Psoas muscle (tissue), 7 donors: ENCODE measurements at regions not wholly inside any gene's neighbourhood (a gene's known extent, or its start where the extent isn't known, plus 50 kb on each side); places are given as distances from the start of the nearest gene placed in this dataset.

ENCODE experiments used
- ATAC-seq, 4 donors: fragments of 200-7000 bp; cut with Tn5 transposase; one replicate each; pipeline ENCODE4 v1.9.1; 2020; ENCODE audit warnings: moderate library complexity in 3 of 4, mild to moderate bottlenecking in 2 of 4
- DNase-seq, 2 donors: peaks; one replicate each; pipeline ENCODE4 v3.0.0-alpha.2; 2020
- H3K27ac ChIP-seq: fragments of 200-600 bp; one replicate; pipeline ENCODE4 v1.8.0; 2022
- H3K27me3 ChIP-seq, 3 donors: fragments of 200-600 bp in 1 of 3; one replicate each; pipeline versions ENCODE4 v1.6.1 to v1.8.0; 2013 to 2022; ENCODE audit warnings: low read length in 2 of 3, mild to moderate bottlenecking in 2 of 3, moderate library complexity in 1 of 3; ENCODE audit not compliant: insufficient read depth in 3 of 3
- H3K36me3 ChIP-seq, 2 donors: fragments of 200-600 bp in 1 of 2; one replicate each; pipeline versions ENCODE4 v1.6.1 to v1.8.0; 2013 to 2022; ENCODE audit warnings: low read depth in 1 of 2, mild to moderate bottlenecking in 1 of 2, moderate library complexity in 1 of 2; ENCODE audit not compliant: insufficient read depth in 1 of 2
- H3K4me1 ChIP-seq: fragments of 200-600 bp; one replicate; pipeline ENCODE4 v1.8.0; 2022
- H3K4me3 ChIP-seq: fragments of 200-600 bp; one replicate; pipeline ENCODE4 v1.8.0; 2022; ENCODE audit warnings: mild to moderate bottlenecking
- H3K9me3 ChIP-seq: fragments of 200-600 bp; one replicate; pipeline ENCODE4 v1.8.0; 2022
- whole genome bisulfite sequencing, 3 donors: extraction: QIAGEN DNeasy Blood & Tissue Kit; methylation state at CpG; one replicate each; pipeline versions ENCODE4 v1.1.6 to v1.1.7; 2013; 5-methylcytosine and 5-hydroxymethylcytosine counted together
- intact Hi-C, 2 donors: fragments of 100-400 bp; cut with DNase I; formaldehyde crosslinking; loops; one replicate each; pipeline versions ENCODE4 v1.11.0 to v1.14.2; 2022
- TF ChIP-seq, protein P1 (sequence below): fragments of 200-600 bp; IDR thresholded peaks from one replicate; pipeline ENCODE4 v1.8.0; 2022; ENCODE audit warnings: antibody characterized with exemption
- donor health status: healthy with polysubstance abuse.
- donor health status: DM: no; HTN: no; CAD: no; lungs with moderate emphysema.
- donor health status: Bipolar disorder and iron deficiency.
- donor health status: healthy.
- donor health status: DM: yes; HTN: yes; CAD: no.
- donor health status: DM: no; HTN: no; CAD: no.
- donor health status: DM: yes; HTN: yes; CAD: no.

DNA sequence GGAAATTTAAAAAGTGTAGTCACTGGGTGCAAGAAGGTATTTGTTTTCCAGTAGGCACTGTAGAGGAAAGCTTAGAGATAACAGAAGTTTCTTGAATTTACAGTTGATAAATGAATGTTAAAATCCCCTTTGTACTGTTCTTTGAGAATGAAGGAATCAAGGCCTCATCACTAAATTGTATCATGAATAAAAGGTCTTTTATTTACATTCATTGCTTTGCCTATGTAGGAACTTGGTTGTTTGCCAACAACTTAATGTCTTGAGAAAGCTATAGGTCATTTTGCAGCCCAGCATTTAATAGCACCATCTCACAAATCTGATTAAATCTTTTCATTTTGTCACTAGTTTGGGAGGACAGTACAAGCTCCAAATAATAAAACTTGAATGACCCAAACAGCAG is 213.9 kb upstream of the ITGA4 start:
- no peaks in the 10 kb centered on the region for H3K27me3 ChIP-seq
- H3K9me3 ChIP-seq, result no peaks in the 10 kb centered on the region
- intact Hi-C loops, result no loop called here
- H3K4me3 ChIP-seq, result no peak overlapping the region
- no peak for ATAC-seq
- H3K4me1 ChIP-seq, result no peaks in the 10 kb centered on the region
- no peaks in the 10 kb centered on the region for H3K36me3 ChIP-seq
- DNase-seq, result no peak
- H3K27ac ChIP-seq, result no peak overlapping the region
- TF ChIP-seq, protein P1, sequence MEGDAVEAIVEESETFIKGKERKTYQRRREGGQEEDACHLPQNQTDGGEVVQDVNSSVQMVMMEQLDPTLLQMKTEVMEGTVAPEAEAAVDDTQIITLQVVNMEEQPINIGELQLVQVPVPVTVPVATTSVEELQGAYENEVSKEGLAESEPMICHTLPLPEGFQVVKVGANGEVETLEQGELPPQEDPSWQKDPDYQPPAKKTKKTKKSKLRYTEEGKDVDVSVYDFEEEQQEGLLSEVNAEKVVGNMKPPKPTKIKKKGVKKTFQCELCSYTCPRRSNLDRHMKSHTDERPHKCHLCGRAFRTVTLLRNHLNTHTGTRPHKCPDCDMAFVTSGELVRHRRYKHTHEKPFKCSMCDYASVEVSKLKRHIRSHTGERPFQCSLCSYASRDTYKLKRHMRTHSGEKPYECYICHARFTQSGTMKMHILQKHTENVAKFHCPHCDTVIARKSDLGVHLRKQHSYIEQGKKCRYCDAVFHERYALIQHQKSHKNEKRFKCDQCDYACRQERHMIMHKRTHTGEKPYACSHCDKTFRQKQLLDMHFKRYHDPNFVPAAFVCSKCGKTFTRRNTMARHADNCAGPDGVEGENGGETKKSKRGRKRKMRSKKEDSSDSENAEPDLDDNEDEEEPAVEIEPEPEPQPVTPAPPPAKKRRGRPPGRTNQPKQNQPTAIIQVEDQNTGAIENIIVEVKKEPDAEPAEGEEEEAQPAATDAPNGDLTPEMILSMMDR, result no peak

DNA sequence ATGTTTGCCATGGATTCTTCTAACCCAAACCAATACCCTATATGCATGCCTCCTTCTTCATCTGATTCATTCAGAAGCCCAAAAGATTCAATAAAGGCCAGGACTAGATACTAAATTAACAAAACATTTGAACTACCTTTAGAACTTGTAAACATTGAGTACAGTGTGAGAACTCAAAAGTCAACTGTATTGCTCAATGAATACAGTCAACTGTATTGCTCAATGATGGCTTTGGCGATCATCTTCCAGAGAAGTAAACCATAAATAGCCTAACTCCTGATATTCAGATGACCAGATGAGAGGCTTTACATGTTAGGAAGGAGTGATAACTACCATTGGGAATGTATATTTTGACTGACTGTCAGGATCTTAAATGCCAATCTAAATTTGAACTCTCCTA is 206.5 kb upstream of the ITGA4 start:
- WGBS, 3 donors, result 84 to 100% (median 84%) methylated on average over 1 of the region's 1 CpG
- no peaks in the 10 kb centered on the region for H3K36me3 ChIP-seq
- H3K27ac ChIP-seq, result no peak overlapping the region
- DNase-seq (no peak), ATAC-seq (no peak)
- H3K4me1 ChIP-seq, result no peaks in the 10 kb centered on the region
- H3K4me3 ChIP-seq, result no peak overlapping the region
- intact Hi-C loops, result no loop called here
- TF ChIP-seq, protein P1, result no peak
- H3K9me3 ChIP-seq, result no peaks in the 10 kb centered on the region
- no peaks in the 10 kb centered on the region for H3K27me3 ChIP-seq

DNA sequence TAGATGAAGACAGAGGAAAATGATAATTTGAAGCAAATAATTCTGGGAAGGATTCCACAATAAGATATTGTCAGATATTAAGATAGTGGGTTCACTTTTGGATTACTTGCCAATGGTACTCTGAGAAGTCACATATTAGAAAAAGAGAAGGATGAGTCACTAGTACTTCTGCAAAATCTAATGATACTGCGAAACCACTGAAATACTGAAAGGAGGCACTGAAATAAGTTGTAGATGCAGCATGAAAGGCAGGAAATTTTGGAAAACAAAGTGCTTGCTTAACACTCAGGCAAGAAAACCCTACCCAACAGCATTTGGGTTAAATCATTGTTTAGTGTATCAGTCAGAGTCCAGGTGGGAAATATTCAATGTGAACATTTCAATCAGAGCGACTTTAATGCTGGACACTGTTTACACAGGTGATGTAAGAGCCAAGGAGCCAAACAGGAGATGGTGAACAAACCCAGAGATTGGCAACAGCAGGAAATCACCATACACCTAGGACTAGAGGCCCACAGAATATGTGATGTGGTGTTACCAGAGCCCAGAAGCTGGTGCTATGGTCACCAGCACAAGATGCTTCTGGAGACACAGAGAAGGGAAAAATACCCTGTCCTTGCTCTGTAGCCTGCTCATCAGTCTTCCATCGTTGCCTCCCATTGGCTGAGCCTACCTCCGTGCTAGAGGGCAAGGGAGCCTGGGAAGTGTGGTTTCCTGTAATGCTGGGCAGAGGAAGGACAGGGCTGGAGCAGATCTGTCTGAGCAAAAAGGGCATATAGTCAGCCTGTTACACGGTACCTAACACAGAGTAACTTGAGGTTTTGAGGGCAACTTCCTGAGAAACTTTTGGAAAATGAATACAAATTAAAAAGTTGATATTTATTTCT is 204.7 kb upstream of the ITGA4 start:
- Histone ChIP-seq H3K36me3 (no peaks in the 10 kb centered on the region), H3K4me1 (no peaks in the 10 kb centered on the region), H3K4me3 (no peak overlapping the region), H3K27me3 (no peaks in the 10 kb centered on the region), H3K27ac (no peak overlapping the region), H3K9me3 (no peaks in the 10 kb centered on the region)
- TF ChIP-seq, protein P1, result no peak
- DNase-seq (no peak), ATAC-seq (no peak)
- intact Hi-C loops, result no loop called here
- 76 to 79% (median 77%) methylated on average over 5 of the region's 5 CpGs for WGBS, 3 donors

DNA sequence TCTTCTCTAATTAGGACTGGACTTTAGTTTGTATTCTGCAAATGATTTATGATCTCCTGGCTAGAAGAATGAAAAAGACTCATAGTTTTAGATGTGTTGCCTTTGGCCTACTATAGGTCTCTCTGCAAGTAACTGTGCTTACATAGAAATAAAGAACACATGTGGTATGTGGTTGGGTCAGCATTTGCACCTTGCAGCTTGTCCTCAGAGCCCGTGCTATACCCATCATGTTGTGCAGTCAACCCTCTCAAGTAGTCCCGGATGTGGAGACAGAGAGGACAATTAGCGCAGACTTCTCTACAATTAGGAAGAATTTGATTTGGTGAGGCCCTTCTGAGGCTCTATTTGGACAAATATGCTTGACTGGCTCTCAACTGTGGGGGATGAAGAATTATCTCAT is 203.7 kb upstream of the ITGA4 start:
- Histone ChIP-seq H3K4me3 (no peak overlapping the region), H3K27ac (no peak overlapping the region), H3K4me1 (no peaks in the 10 kb centered on the region), H3K36me3 (no peaks in the 10 kb centered on the region), H3K27me3 (no peaks in the 10 kb centered on the region), H3K9me3 (no peaks in the 10 kb centered on the region)
- WGBS, 3 donors, result 92 to 94% (median 93%) methylated on average over 3 of the region's 3 CpGs
- intact Hi-C loops, result no loop called here
- DNase-seq (no peak), ATAC-seq (no peak)
- TF ChIP-seq, protein P1, result no peak

DNA sequence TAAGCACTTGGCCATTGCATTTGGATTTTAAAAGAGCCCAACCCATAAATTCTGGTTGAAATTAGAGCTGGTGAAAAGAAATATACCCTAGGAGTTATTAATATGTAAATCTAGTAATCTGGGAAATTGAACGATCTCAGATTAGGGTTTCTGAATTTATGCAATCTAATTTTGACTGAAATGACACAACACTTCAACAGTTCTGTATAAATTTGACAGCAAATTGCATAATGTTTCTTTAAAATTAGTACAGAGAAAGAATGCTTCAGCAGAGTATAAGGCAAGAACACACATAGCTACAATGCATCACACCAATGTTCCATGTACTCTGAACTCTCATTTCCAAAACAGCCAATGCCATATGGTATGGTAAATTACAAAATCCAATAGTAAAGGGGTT is 201.5 kb upstream of the ITGA4 start:
- H3K36me3 ChIP-seq, result no peaks in the 10 kb centered on the region
- ATAC-seq (no peak), DNase-seq (no peak)
- no peak overlapping the region for H3K27ac ChIP-seq
- no peak overlapping the region for H3K4me3 ChIP-seq
- TF ChIP-seq, protein P1, result no peak
- WGBS, 3 donors, result 48 to 62% (median 58%) methylated on average over 1 of the region's 1 CpG
- no peaks in the 10 kb centered on the region for H3K9me3 ChIP-seq
- intact Hi-C loops, result no loop called here
- no peaks in the 10 kb centered on the region for H3K4me1 ChIP-seq
- no peaks in the 10 kb centered on the region for H3K27me3 ChIP-seq
